RWPE2 (cell line): ENCODE measurements at regions not wholly inside any gene's neighbourhood (a gene's known extent, or its start where the extent isn't known, plus 50 kb on each side); places are given as distances from the start of the nearest gene placed in this dataset.

Experiments used
- ATAC-seq: fragments of 200-7000 bp; cut with Tn5 transposase; 3 replicates; pipeline ENCODE4 v1.9.1; 2021; ENCODE audit warnings: low read depth
- DNase-seq: peaks from one replicate; pipeline ENCODE4 v3.0.0-alpha.2; 2020; ENCODE audit warnings: low spot score
- H3K27ac ChIP-seq: fragments of 450-650 bp; 2 replicates; pipeline ENCODE4 v1.5.1; 2017; ENCODE audit warnings: mild to moderate bottlenecking; ENCODE audit not compliant: poor library complexity, severe bottlenecking
- H3K27me3 ChIP-seq: fragments of 250-450 bp; sonication (Bioruptor Pico); 2 replicates; pipeline ENCODE4 v1.5.1; 2021; ENCODE audit warnings: mild to moderate bottlenecking, moderate library complexity; ENCODE audit not compliant: insufficient read depth, poor library complexity, severe bottlenecking
- H3K36me3 ChIP-seq: fragments of 250-450 bp; sonication (Bioruptor Pico); 2 replicates; pipeline ENCODE4 v1.5.1; 2020; ENCODE audit warnings: low read depth, mild to moderate bottlenecking, moderate library complexity
- H3K4me1 ChIP-seq: fragments of 250-450 bp; sonication (Bioruptor Pico); 2 replicates; pipeline ENCODE4 v1.5.1; 2021; ENCODE audit warnings: mild to moderate bottlenecking, moderate library complexity; ENCODE audit not compliant: insufficient read depth, poor library complexity, severe bottlenecking
- H3K4me3 ChIP-seq: fragments of 250-450 bp; sonication (Bioruptor Pico); 2 replicates; pipeline ENCODE4 v1.5.1; 2021; ENCODE audit warnings: mild to moderate bottlenecking, moderate library complexity; ENCODE audit not compliant: severe bottlenecking
- H3K9me3 ChIP-seq: fragments of 250-450 bp; sonication (Bioruptor Pico); 2 replicates; pipeline ENCODE4 v1.5.1; 2021; ENCODE audit warnings: mild to moderate bottlenecking, moderate library complexity; ENCODE audit not compliant: severe bottlenecking
- CTCF ChIP-seq: fragments of 450-650 bp; IDR thresholded peaks from one replicate; pipeline ENCODE4 v1.5.1; 2017; ENCODE audit warnings: mild to moderate bottlenecking, moderate library complexity; ENCODE audit not compliant: poor library complexity, severe bottlenecking

DNA sequence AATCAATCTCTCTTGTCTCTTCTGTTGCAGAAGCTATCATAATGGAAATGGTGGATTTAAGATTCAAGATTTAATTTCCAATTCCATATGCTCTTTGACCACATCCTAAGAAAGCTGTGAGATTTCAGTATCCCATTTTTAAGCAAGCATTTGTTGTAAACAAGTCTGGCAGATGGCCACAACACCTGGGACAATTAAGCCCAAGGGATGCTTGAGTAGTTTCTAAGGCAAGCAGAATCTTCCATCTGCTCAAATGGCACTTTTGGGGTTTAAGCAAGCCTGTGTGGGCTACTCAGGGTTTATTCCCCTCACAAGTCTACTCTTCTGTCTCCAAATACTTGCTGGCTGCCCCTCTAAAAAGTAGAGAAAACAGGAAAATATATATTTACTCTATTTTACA is 304.7 kb upstream of the SYT1 start:
- no peak for TF ChIP-seq CTCF
- Histone ChIP-seq H3K4me3 (no peak overlapping the region), H3K4me1 (no peaks in the 10 kb centered on the region), H3K9me3 (no peaks in the 10 kb centered on the region), H3K27ac (no peak overlapping the region), H3K36me3 (no peaks in the 10 kb centered on the region), H3K27me3 (no peaks in the 10 kb centered on the region)
- no peak for DNase-seq
- no peak for ATAC-seq

- Histone ChIP-seq H3K9me3 (no peaks in the 10 kb centered on the region), H3K27me3 (no peaks in the 10 kb centered on the region), H3K36me3 (no peaks in the 10 kb centered on the region), H3K4me3 (no peak overlapping the region), H3K4me1 (no peaks in the 10 kb centered on the region), H3K27ac (no peak overlapping the region)
- DNase-seq, result no peak
- TF ChIP-seq CTCF, result no peak
- no peak for ATAC-seq
Measured at GRCh38 chr12:78560633-78561032, 303.9 kb upstream of the SYT1 start.

DNA sequence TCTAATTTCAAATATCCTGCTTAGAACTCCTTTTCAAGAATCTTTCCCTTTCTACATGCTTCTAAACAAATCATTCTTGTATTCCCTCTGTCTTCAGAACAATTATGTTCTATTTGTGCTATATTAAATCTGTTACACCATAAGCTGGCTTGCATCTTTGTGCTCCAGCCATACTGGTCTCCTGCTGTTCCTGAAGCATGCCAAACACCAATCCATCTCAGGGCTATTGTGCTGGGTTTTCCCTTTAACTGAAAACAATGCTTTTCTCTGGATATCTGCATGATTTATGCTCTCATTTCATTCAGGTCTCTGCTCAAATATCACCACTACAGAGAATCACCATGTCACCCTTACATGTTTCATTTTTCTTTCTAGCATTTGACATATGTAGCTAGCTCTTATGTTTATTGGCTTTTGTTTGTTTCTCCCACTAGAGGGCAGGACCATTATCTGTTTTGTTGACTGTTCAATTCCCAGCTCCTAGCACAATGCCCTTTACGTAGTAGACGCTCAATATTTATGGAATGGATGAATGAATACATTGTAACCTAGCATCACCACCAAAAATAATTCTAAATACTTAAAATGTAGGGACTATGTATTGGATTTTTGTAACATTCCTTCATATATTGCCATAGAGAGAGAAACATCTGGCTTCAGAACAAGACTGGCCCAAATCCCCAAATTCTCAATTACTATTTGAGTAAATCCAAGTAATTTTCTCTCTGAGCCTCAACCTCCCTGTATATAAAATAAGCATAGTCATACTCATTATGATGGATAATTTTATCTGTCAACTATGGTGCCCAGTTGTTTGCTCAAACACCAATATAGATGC is 302.0 kb upstream of the SYT1 start:
- Histone ChIP-seq H3K9me3 (no peaks in the 10 kb centered on the region), H3K27me3 (no peaks in the 10 kb centered on the region), H3K27ac (no peak overlapping the region), H3K4me1 (no peaks in the 10 kb centered on the region), H3K4me3 (no peak overlapping the region), H3K36me3 (no peaks in the 10 kb centered on the region)
- TF ChIP-seq CTCF, result peak; percentile 79
- ATAC-seq (peak; percentile 57; the same call in 1 of the 3 replicates), DNase-seq (no peak)

DNA sequence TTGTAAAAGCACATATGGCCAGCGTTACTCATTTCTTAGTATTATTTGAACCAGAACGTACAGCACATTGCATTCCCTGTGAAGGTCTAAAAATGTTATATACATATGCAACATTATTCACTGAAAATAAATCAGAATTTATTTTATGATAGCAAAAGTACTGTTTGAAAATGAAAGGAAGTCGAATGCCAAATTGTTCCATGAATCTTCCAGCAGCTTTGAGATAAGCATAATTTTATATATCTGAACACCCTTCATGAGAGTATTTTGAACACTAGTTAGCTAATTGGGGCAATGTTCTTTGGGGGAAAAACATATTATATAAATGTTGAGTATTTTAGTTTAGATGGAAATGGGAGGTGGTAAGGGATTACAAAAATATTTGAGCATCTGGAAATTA is 300.7 kb upstream of the SYT1 start:
- Histone ChIP-seq H3K9me3 (no peaks in the 10 kb centered on the region), H3K27ac (no peak overlapping the region), H3K36me3 (no peaks in the 10 kb centered on the region), H3K4me1 (no peaks in the 10 kb centered on the region), H3K4me3 (no peak overlapping the region), H3K27me3 (no peaks in the 10 kb centered on the region)
- TF ChIP-seq CTCF, result no peak
- ATAC-seq (no peak), DNase-seq (no peak)

DNA sequence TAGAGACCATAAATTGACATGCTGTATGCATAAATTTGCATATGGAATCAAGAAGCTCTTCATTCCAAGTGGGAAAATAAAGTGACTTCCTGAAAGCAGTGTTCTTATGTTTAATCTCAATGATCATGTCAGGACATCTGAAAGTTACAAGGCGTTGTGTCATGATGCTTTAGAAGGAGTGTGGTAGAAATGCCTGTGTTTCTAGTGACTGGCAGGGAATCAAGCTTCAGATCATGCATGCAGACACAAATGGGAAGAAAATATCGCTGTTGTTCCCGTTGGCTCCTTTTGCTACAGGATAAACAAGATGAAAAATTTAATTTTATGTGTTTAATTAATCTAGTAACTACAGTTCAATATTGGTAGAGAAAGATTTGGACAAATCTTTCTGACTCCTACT is 298.1 kb upstream of the SYT1 start:
- Histone ChIP-seq H3K36me3 (no peaks in the 10 kb centered on the region), H3K9me3 (no peaks in the 10 kb centered on the region), H3K4me1 (no peaks in the 10 kb centered on the region), H3K27ac (no peak overlapping the region), H3K4me3 (no peak overlapping the region), H3K27me3 (no peaks in the 10 kb centered on the region)
- no peak for TF ChIP-seq CTCF
- DNase-seq (no peak), ATAC-seq (no peak)
